Stimulated activated CD8-positive, alpha-beta memory T cell treated with anti-CD3 and anti-CD28 coated beads, Interleukin-7, amount 100 ng/mL, for 24 hours (primary cell): ENCODE measurements at regions not wholly inside any gene's neighbourhood (a gene's known extent, or its start where the extent isn't known, plus 50 kb on each side); places are given as distances from the start of the nearest gene placed in this dataset.

Experiments
- DNase-seq: peaks from one replicate; pipeline ENCODE4 v3.0.0-alpha.2; 2020; ENCODE audit warnings: low read depth

GRCh38 chr22:47612311-47612910, 850.0 kb downstream of the TBC1D22A start:
- DNase-seq, result no peak

GRCh38 chr22:47610764-47611163, 848.3 kb downstream of the TBC1D22A start:
- DNase-seq, result no peak

GRCh38 chr22:47610281-47610680, 847.8 kb downstream of the TBC1D22A start:
- DNase-seq, result no peak

GRCh38 chr22:47609653-47610052, 847.2 kb downstream of the TBC1D22A start:
- no peak for DNase-seq

- no peak for DNase-seq
Observed at GRCh38 chr22:47608421-47608820, 846.0 kb downstream of the TBC1D22A start.

DNA sequence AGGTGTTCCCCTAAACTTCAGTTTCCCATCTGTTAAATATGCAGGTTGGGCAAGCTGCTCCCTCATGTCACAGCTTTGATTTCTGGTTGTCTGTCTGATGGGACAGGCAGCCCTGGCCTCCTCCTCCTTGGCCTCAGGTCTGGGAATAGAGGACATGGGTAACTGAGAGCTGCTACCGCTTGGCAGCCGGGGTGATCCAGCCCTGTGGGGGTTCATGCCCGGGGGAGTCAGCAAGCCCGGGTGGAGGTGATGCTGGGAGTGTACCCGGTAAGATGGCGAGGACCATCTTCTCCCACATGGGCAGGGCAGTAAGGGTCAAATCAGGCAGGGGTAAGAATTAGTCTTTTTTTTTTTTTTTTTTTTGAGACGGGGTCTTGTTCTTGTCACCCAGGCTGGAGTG, 845.0 kb downstream of the TBC1D22A start:
- DNase-seq, result no peak

DNA sequence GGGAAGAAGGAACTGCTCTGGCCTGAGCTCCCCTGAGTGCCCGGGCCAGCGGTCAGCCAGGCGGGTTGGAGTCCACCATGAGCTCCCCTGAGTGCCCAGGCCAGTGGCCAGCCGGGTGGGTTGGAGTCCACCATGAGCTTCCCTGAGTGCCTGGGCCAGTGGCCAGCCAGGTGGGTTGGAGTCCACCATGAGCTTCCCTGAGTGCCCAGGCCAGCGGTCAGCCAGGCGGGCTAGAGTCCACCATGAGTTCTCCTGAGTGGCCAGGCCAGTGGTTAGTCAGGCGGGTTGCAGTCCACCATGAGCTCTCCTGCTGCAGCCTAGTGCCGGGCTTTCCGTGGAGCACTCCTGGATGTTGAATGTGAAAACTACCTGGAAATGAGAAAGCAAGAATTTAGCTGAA, 844.0 kb downstream of the TBC1D22A start:
- DNase-seq, result no peak

DNA sequence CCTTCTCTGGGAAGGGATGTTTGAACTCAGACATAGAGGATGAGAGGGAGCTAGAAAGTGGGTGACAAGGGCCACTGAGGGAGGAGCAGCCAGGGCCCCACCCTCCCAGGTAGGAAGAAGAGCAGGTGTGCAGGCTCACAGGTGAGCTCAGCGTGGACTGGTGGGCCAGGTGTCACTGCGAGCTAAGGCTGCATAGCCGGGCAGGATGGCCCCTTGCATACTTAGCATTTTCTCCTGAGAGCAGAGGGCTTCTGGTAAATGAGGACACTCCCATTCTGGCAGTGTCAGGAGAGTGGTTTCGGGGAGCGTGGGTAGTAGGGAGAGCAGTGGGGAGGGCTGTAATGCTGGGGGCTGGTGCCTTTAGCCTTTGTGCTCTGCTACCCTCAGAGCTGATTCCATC, 843.4 kb downstream of the TBC1D22A start:
- DNase-seq, result no peak

GRCh38 chr22:47605441-47605840, 843.0 kb downstream of the TBC1D22A start:
- no peak for DNase-seq

DNA sequence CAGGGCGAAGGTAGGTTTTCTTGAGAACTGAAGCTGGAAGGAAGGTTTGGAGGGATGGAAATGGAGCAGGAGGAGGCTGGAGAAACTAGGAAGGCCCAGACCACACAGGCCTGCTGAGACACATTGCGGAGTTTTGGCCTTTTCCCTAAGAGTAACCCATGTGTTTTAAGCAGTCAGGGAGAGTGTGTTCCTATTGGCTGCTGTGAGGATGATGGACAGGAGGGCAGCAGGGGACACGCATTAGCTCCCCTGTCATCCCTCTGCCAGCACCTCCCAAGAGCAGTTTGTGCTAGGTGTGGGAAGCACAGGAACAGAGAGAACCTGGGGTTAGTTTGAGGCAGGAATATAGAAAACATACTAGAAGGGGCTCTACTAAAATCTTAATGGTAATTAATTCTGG, 842.1 kb downstream of the TBC1D22A start:
- no peak for DNase-seq

GRCh38 chr22:47602732-47603131, 840.3 kb downstream of the TBC1D22A start:
- DNase-seq, result no peak

DNA sequence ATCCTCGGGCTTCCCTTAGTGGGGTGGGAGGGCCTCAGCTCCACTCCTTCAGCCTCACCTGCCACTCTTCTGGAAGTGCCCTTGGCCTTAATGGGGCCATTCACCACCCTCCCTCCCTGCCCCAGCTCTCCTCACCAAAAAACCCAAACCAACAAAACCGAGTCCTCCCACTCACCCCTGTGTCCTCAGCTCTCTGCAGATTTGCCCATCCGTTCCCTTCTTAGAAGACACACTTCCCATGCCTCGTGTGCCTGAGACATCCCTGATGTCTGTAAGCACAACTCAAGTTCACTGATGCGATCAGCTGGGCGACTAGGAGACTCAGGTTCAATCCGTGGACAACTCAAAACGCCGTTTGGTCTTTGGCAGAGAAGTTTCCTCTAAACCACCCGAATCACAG, 839.2 kb downstream of the TBC1D22A start:
- no peak for DNase-seq

DNA sequence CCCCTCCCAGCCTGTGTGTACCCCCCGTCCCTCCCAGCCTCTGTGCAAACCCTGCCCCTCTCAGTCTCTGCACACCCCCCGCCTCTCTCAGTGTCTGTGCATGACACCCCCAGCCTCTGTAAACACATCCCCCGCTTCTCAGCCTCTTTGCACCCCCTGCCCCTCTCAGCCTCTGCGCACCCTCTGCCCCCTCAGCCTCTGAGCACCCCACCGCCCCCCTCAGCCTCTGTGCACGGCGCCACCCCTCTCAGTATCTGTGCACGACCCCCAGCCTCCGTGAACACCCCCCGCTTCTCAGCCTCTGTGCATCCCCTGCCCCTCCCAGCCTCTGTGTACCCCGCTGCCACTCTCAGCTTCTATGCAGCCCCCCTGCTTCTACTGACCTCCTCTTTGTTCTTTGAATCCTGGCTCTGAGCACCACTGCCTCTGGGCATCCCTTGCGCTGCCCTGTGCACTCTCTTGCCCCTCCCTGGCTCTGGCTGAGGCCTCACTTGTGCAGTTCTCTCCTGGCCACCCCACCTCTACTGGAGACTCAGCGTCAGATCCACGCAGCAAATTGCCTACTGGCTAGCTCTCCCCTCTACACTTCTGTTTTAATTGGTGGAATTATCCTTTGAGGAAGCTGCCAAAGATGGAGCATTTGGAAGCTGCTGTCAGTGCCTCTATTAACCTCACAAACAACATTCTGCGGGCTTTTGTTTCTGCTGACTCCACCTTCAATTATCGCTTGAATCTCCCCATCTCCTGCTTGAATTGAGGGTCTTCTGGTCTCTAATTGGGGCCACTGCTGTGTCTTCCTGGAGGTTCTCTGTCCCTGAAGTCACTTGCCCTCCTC, 838.6 kb downstream of the TBC1D22A start:
- DNase-seq, result no peak

GRCh38 chr22:47600281-47600680, 837.8 kb downstream of the TBC1D22A start:
- DNase-seq, result no peak

GRCh38 chr22:47599753-47600152, 837.3 kb downstream of the TBC1D22A start:
- no peak for DNase-seq

- no peak for DNase-seq
Observed at GRCh38 chr22:47598864-47599263, 836.4 kb downstream of the TBC1D22A start.

- no peak for DNase-seq
Observed at GRCh38 chr22:47597041-47597440, 834.6 kb downstream of the TBC1D22A start.

DNA sequence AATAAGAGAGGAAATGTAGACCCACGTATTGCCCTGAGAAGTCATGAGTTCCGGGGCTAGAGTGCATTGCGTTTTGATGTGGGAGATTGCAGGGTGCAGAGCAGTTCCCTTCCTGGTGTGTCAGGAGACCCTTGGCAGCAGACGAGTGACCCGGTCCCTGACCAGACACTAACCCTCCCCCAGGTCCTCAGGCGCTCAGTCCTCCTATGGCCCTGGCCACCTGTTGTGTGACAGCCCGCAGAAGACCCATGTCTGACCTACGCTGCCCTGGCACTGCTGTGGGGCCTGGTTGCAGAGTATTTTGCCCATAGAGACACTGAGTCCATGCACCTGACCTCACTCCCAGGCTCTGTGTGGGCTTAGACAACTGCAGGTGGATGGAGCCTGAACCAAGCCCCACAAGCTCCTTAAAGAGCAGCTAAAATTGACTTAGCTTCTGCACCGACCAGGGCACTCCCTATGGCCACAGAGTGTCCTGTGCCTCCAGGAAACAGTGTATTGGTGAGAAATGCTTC, 833.8 kb downstream of the TBC1D22A start:
- DNase-seq, result no peak

- DNase-seq, result no peak
Observed at GRCh38 chr22:47594836-47595521, 832.5 kb downstream of the TBC1D22A start.

DNA sequence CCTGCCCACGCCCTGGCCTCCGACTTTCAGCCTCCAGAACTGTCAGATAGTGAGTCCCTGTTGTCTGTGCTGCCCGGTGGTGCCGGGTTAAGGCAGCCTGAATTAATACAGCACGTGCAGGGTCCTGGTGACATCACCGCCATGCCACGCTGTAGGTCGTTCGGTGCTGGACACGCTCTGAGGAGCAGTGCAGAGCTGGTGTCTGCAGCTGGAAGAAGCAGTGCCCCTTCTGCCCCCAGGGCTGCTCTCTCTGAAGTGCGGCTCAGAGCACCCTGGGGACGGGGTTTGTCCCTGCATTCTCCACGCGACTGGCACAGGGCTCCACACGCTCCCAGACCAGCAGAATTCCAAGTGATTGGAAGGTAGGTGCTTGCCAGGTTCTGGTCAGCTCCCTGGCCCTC, 831.5 kb downstream of the TBC1D22A start:
- no peak for DNase-seq

DNA sequence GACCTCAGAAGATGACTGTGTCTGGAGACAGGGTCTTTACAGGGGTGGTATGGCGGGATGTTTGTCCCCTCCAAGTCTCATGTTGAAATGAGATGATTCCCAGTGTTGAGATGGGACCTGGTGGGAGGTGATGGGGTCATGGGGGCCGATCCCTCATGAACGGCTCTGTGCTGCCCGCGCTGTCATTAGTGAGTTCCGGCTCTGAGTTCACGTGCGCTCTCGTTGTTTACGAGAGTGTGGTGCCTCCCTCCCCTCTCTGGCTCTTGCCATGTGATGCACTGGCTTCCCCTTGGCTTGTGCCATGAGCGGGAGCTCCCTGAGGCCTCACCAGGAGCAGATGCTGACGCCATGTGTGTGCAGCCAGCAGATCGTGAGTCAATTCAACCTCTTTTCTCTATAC, 830.8 kb downstream of the TBC1D22A start:
- DNase-seq, result no peak

GRCh38 chr22:47592791-47593190, 830.3 kb downstream of the TBC1D22A start:
- DNase-seq, result no peak

DNA sequence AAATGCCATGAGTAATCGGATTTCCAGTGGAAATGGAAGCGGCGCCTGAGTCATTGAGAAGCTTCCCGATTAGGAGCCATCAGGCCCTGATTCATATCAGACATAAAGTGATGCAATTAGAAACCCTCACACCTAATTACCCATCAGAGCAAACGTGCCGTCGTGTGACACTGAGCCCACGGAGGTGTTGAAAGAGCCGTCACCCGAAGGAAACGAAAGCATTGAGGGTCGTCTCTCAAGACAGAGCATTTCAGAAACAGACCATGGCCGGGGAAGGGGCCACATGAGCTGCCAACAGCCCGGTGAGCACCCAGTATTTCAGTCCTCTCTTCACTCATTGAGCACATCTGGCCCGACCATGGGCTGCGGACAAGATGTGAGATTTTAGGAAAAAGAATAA, 829.3 kb downstream of the TBC1D22A start:
- DNase-seq, result no peak
